ENCODE measurements at regions not wholly inside any gene's neighbourhood (a gene's known extent, or its start where the extent isn't known, plus 50 kb on each side); places are given as distances from the start of the nearest gene placed in this dataset.

GRCh38 chr4:37132351-37132974 is 112.1 kb upstream of the NWD2 start (continued):
- TF ChIP-seq ZBTB7A (IDR thresholded peaks at IDR 0.05; ENCODE audit: borderline replicate concordance, control insufficient read depth, low read depth, low read length) (no peak), PKNOX1 (IDR thresholded peaks at IDR 0.05) (0 out of 2 replicates have a peak, but pooled peaks have one; percentile 24), ELK3 (CRISPR knock-in tag; IDR thresholded peaks at IDR 0.05) (no peak), NFE2L1 (tag; IDR thresholded peaks at IDR 0.05; ENCODE audit: borderline replicate concordance, low read depth) (peak; percentile 33; the same call in 1 of the 2 replicates), BACH1 (tag; IDR thresholded peaks at IDR 0.05) (no peak), ZNF444 (CRISPR knock-in tag; IDR thresholded peaks at IDR 0.05) (no peak), ETS2 (tag; IDR thresholded peaks at IDR 0.05; ENCODE audit: borderline replicate concordance, poor library complexity, severe bottlenecking) (no peak), KHSRP (IDR thresholded peaks at IDR 0.05) (no peak), SNRNP70 (optimal IDR thresholded peaks at IDR 0.05; ENCODE audit: low read depth, low read length) (no peak), DPF2 (IDR thresholded peaks at IDR 0.05) (no peak), ZNF41 (CRISPR knock-in tag; conservative IDR thresholded peaks at IDR 0.05) (no peak)
- TF ChIP-seq, protein P1, sequence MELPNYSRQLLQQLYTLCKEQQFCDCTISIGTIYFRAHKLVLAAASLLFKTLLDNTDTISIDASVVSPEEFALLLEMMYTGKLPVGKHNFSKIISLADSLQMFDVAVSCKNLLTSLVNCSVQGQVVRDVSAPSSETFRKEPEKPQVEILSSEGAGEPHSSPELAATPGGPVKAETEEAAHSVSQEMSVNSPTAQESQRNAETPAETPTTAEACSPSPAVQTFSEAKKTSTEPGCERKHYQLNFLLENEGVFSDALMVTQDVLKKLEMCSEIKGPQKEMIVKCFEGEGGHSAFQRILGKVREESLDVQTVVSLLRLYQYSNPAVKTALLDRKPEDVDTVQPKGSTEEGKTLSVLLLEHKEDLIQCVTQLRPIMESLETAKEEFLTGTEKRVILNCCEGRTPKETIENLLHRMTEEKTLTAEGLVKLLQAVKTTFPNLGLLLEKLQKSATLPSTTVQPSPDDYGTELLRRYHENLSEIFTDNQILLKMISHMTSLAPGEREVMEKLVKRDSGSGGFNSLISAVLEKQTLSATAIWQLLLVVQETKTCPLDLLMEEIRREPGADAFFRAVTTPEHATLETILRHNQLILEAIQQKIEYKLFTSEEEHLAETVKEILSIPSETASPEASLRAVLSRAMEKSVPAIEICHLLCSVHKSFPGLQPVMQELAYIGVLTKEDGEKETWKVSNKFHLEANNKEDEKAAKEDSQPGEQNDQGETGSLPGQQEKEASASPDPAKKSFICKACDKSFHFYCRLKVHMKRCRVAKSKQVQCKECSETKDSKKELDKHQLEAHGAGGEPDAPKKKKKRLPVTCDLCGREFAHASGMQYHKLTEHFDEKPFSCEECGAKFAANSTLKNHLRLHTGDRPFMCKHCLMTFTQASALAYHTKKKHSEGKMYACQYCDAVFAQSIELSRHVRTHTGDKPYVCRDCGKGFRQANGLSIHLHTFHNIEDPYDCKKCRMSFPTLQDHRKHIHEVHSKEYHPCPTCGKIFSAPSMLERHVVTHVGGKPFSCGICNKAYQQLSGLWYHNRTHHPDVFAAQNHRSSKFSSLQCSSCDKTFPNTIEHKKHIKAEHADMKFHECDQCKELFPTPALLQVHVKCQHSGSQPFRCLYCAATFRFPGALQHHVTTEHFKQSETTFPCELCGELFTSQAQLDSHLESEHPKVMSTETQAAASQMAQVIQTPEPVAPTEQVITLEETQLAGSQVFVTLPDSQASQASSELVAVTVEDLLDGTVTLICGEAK (IDR thresholded peaks at IDR 0.05): no peak
- TF ChIP-seq, protein P1 (CRISPR knock-in tag; IDR thresholded peaks at IDR 0.05): no peak
